Left lung (tissue), 4 donors: ENCODE measurements at regions not wholly inside any gene's neighbourhood (a gene's known extent, or its start where the extent isn't known, plus 50 kb on each side); places are given as distances from the start of the nearest gene placed in this dataset.

Experiments used
- ATAC-seq: fragments of 200-7000 bp; cut with Tn5 transposase; one replicate; pipeline ENCODE4 v1.9.1; 2020; ENCODE audit warnings: moderate library complexity
- DNase-seq, 4 donors: peaks; one replicate each; pipeline ENCODE4 v3.0.0-alpha.2; 2013 to 2020
- H3K27ac ChIP-seq, 2 donors: fragments of 200-600 bp; sonication (generic) in 1 of 2; one replicate each; pipeline versions ENCODE4 v1.5.0 to v1.8.0; 2020 to 2021
- H3K27me3 ChIP-seq, 2 donors: fragments of 200-600 bp; sonication (generic) in 1 of 2; one replicate each; pipeline versions ENCODE4 v1.5.0 to v1.8.0; 2020 to 2021
- H3K36me3 ChIP-seq, 2 donors: fragments of 200-600 bp; sonication (generic) in 1 of 2; one replicate each; pipeline versions ENCODE4 v1.5.0 to v1.8.0; 2020 to 2021
- H3K4me1 ChIP-seq, 2 donors: fragments of 200-600 bp; one replicate each; pipeline ENCODE4 v1.8.0; 2021
- H3K4me3 ChIP-seq, 2 donors: fragments of 200-600 bp; sonication (generic) in 1 of 2; one replicate each; pipeline versions ENCODE4 v1.5.0 to v1.8.0; 2020 to 2021; ENCODE audit warnings: mild to moderate bottlenecking in 1 of 2
- H3K9me3 ChIP-seq, 2 donors: fragments of 200-600 bp; sonication (generic) in 1 of 2; one replicate each; pipeline versions ENCODE4 v1.5.0 to v1.8.0; 2020 to 2021
- intact Hi-C, 2 donors: fragments of 100-400 bp; cut with DNase I; formaldehyde crosslinking; loops; one replicate each; pipeline versions ENCODE4 v1.11.2 to v1.14.2; 2022
- TF ChIP-seq, protein P1 (sequence below), 2 donors: fragments of 200-600 bp; sonication (generic) in 1 of 2; IDR thresholded peaks; one replicate each; pipeline versions ENCODE4 v1.5.0 to v1.8.0; 2021; ENCODE audit warnings: antibody characterized with exemption in 2 of 2
- donor health status: DM: no; HTN: yes; CAD: no.
- donor health status: DM: no; HTN: no; CAD: no.

DNA sequence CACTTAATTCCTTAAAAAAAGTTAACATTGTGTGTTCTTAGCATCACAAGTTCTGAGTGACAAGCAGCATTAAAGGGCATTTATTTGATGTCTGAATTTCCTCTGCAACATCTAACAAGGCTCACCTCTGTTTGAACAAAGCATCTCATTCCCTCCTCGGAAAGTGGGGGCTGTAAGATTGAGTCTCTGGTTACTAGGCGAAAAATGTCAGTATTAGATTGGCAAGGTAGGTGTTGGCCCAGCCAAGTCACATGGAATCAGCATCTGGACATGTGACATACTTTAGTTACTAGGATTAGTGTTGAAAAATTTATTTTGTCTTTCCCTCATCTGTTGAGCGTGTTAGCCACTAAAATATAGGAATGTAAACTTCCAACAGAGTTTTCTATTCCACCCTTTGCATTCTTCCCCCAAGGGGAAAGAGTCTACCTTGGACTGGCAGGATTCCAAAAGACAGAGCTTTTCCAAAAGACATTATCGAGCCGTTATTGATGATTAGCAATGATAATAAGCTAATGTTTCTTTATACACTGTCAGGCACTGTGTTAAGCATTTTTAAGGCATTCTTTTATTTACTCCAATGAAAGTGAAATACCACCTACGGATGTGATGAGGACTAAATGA, 194.9 kb upstream of the BTG1 start:
- Histone ChIP-seq H3K36me3 (no peaks in the 10 kb centered on the region), H3K4me1 (peaks cover 3 to 12% of the 10 kb centered on the region in 2 donors), H3K4me3 (no peak overlapping the region), H3K9me3 (no peaks in the 10 kb centered on the region), H3K27me3 (no peaks in the 10 kb centered on the region), H3K27ac (no peak overlapping the region)
- TF ChIP-seq, protein P1, sequence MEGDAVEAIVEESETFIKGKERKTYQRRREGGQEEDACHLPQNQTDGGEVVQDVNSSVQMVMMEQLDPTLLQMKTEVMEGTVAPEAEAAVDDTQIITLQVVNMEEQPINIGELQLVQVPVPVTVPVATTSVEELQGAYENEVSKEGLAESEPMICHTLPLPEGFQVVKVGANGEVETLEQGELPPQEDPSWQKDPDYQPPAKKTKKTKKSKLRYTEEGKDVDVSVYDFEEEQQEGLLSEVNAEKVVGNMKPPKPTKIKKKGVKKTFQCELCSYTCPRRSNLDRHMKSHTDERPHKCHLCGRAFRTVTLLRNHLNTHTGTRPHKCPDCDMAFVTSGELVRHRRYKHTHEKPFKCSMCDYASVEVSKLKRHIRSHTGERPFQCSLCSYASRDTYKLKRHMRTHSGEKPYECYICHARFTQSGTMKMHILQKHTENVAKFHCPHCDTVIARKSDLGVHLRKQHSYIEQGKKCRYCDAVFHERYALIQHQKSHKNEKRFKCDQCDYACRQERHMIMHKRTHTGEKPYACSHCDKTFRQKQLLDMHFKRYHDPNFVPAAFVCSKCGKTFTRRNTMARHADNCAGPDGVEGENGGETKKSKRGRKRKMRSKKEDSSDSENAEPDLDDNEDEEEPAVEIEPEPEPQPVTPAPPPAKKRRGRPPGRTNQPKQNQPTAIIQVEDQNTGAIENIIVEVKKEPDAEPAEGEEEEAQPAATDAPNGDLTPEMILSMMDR (IDR thresholded peaks at IDR 0.05), result no peak
- DNase-seq (no peak), ATAC-seq (no peak)
- intact Hi-C loops, result no loop called here

DNA sequence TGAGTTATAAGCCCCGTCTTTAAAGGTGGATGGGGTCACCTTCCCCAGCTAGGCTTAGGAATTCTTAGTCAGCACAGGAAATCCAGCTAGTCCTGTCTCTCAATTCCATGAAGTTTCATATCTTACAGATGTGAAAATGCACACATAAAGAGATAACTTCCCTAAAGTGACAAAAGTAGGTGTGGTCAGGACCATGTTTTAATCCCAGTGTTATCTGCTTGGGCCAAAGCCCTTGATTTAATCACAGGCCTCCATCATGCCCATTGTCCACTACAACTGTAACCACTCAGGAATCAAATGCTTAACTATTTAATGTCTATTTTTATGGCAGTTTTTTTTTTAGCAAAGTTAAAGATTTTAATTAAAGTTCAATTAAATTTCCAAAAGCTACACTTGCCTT, 194.4 kb upstream of the BTG1 start:
- TF ChIP-seq, protein P1 (IDR thresholded peaks at IDR 0.05), result no peak
- intact Hi-C loops, result no loop called here
- Histone ChIP-seq H3K9me3 (no peaks in the 10 kb centered on the region), H3K27ac (no peak overlapping the region), H3K36me3 (no peaks in the 10 kb centered on the region), H3K4me3 (no peak overlapping the region), H3K4me1 (peaks cover 3 to 12% of the 10 kb centered on the region in 2 donors), H3K27me3 (no peaks in the 10 kb centered on the region)
- ATAC-seq (no peak), DNase-seq (no peak)

DNA sequence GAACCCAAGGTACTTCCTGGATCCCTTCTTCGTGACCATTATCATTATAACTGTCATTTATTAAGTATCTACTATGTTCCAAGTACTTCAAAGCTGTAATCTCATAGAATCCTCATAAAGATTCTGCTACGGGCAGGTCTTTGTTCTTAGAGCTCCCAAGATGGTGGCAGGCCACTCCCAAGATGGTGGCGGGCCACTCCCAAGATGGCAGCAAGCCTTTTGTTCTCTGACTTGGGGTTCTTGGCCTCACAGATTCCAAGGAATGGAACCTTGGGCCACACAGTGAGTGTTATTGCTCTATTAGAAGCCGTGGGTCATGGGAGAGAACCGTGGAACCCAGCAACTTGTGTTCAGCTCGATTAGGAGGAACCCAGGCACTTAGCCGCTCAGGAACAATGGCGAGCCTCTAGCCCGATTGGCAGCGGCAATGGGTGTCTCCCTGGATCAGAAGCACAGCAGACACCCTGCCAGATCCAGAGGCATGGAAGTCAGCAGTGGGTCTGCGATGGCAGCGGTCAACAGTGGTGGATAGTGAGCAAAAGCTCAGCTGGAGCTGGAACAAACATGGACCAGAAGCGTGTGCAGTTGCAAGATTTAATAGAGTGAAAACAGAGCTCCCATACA, 193.7 kb upstream of the BTG1 start:
- intact Hi-C loops, result no loop called here
- TF ChIP-seq, protein P1 (IDR thresholded peaks at IDR 0.05), result no peak
- no peak for DNase-seq
- H3K27ac ChIP-seq, result no peak overlapping the region
- H3K4me1 ChIP-seq, result peaks cover 3 to 12% of the 10 kb centered on the region in 2 donors
- no peaks in the 10 kb centered on the region for H3K9me3 ChIP-seq
- H3K4me3 ChIP-seq, result no peak overlapping the region
- no peak for ATAC-seq
- H3K36me3 ChIP-seq, result no peaks in the 10 kb centered on the region
- no peaks in the 10 kb centered on the region for H3K27me3 ChIP-seq

DNA sequence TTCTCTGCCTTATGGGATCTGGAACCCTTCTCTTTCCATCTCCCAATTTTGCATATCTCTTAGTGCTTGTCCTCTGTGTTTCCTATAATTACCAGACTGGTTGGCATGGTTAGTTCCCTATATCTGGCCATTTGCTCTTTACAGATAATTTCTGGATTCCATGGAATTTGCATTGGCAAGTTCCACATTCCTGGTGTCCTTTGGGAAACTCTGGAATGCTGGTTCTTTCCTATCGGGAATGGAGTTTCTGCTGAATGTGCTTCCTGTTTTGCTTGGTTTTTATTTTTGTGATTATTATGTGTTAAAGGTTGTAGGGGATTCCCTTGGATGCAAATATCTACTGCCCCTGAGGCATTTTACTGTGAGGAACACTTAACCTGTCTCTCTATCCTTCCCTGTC, 193.0 kb upstream of the BTG1 start:
- Histone ChIP-seq H3K27me3 (no peaks in the 10 kb centered on the region), H3K4me1 (peaks cover 3 to 12% of the 10 kb centered on the region in 2 donors), H3K9me3 (no peaks in the 10 kb centered on the region), H3K27ac (no peak overlapping the region), H3K36me3 (no peaks in the 10 kb centered on the region), H3K4me3 (no peak overlapping the region)
- intact Hi-C loops, result no loop called here
- ATAC-seq, result no peak
- no peak for DNase-seq
- TF ChIP-seq, protein P1 (IDR thresholded peaks at IDR 0.05), result no peak

DNA sequence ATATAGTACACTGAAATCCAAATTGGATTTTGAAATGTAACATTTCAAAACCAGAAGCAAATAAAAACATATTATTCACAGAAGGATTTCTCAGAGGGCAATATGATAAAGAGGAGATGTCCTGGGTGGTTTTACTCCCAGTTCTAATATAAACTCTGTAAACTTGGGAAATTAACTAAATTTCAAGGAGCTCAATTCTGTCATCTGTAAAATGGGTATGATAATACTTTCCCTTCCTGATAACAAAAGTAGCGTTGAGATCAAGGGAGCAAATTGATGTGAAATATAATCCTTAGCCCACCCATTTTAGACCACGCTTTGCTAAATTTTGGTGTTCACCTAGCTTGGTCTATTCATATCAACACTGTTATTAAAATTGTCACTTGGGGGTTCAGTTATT, 192.5 kb upstream of the BTG1 start:
- intact Hi-C loops, result no loop called here
- Histone ChIP-seq H3K27ac (no peak overlapping the region), H3K36me3 (no peaks in the 10 kb centered on the region), H3K4me3 (no peak overlapping the region), H3K9me3 (no peaks in the 10 kb centered on the region), H3K4me1 (peaks cover 3 to 12% of the 10 kb centered on the region in 2 donors), H3K27me3 (no peaks in the 10 kb centered on the region)
- TF ChIP-seq, protein P1 (IDR thresholded peaks at IDR 0.05), result no peak
- DNase-seq, result no peak
- no peak for ATAC-seq
